A204.1 (cell line): ENCODE measurements at regions not wholly inside any gene's neighbourhood (a gene's known extent, or its start where the extent isn't known, plus 50 kb on each side); places are given as distances from the start of the nearest gene placed in this dataset.
"Not testable (repeated sequence)": the region's sequence is repeated elsewhere in the genome, so short reads cannot be mapped to it uniquely, and the experiment has no call there.

Source experiments
- FAIRE-seq: peaks from 2 replicates; lab custom pipeline; 2012; peaks lifted over from hg19 to GRCh38; lab: Jason Lieb, UNC

- no peak for FAIRE-seq
These were observed 2455.2 kb downstream of the PCDH9 start for GRCh38 chr13:64774915-64775314.

DNA sequence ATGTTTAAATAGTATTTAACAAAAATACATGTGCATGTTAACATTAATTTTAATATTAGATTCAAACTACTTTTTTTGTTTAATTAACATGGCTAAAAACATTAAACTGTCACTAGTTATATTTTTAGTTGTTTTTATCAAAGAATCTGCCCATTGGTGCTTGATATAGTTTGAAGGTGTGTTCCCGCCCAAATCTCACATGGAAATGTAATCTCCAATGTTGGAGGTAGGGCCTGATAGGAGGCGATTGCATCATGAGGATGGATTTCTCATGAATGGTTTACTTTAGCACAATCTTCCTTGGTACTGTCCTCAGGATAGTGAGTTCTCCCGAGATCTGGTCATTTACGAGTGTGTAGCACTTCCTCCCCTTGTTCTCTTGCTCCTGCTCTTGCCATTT, 2459.4 kb downstream of the PCDH9 start:
- FAIRE-seq, result no peak

DNA sequence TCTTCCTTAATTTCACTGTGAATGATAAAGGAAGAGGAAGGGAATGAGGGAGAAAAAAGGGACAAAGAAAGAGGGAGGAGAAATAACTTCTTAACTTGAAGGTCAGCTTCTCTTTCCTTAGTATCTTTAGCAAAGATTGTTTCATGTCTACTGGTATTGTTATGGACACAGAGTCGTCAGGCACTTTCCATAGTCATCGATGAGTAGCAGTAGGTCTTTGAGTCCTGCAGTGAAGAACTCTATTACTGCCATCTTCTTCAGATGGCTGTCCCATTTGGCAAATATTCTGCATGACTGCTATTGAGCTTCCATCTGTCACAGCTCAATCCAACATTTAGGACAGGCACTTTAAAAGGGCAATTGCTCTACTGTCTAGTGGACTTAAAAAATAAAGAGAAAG, 2463.1 kb downstream of the PCDH9 start:
- FAIRE-seq, result no peak

DNA sequence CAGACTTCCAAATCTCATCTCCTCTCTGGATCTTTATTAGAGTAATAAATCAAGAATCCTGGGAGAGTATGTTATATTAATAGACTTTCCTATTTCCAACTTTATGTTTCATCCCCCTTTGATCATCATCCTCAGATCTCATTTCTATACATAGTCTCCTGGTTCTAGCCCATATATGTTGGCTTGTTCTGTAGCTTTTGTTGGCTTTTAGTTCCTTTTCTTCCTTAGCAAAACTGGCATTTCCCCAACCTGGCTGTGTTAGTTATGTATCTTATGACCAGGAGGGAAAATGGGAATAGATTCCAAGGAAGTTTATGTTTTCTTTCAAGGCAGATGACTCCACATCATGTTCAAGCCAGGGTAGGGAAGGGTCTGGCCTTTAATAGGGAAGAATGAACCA, 2464.5 kb downstream of the PCDH9 start:
- no peak for FAIRE-seq

- no peak for FAIRE-seq
These were observed 2471.5 kb downstream of the PCDH9 start for GRCh38 chr13:64758521-64759244.

GRCh38 chr13:64756621-64757020, 2473.5 kb downstream of the PCDH9 start:
- FAIRE-seq, result no peak

DNA sequence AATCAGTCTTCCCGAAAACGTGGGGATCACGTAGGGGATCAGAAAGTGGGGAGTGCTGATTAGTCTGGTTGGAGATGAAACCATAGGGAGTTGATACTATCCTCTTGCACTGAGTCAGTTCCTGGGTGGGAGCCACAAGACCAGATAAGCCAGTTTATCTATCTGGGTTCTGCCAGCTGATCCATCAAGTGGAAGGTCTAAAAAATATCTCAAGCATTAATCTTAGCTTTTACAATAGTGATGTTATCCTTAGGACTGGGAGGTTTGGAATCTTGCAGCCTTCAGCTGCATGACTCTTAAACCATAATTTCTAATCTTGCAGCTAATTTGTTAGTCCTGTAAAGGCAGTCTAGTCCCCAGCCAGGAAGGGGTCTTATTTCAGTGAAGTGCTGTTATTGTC, 2474.2 kb downstream of the PCDH9 start:
- FAIRE-seq, result no peak

DNA sequence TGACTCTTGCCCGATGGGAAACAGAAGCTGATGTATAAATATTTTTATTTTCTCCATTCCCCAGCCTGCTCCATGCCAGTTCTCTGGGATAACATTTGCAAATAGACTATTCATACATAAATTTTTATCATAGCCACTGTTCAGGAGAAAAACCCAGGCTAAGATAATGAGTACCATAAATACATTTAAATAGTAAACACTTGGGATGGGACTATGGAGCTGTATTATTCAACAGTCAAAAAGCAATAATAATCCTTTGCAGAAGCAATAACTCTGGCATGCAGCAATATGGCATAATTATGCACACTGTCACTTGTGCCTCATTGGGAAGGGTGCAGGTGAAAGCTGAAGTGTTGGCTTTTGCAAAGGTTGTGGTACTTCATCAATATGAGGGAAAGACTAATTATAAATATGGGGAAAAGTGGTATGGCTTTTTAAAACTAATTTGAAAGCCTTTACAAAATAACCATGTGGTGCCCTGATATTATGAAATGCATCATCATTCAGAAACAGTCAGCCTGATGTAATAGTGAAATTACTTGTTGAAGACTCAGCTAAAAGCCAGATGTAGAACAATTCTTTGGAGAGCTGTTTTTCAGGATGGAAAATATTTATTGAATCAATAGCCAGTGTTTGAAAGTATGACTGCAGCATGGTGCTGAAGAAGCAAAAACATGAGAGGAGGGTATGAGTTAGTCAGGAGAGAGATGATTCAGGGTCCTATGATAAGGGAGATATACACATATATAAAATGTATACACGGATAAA, 2476.7 kb downstream of the PCDH9 start:
- no peak for FAIRE-seq

- no peak for FAIRE-seq
These were observed 2480.8 kb downstream of the PCDH9 start for GRCh38 chr13:64749301-64749700.

GRCh38 chr13:64746845-64747244, 2483.3 kb downstream of the PCDH9 start:
- FAIRE-seq, result no peak

GRCh38 chr13:64740493-64740892, 2489.6 kb downstream of the PCDH9 start:
- FAIRE-seq, result no peak

- FAIRE-seq, result no peak
These were observed 2504.6 kb downstream of the PCDH9 start for GRCh38 chr13:64725492-64725891.

DNA sequence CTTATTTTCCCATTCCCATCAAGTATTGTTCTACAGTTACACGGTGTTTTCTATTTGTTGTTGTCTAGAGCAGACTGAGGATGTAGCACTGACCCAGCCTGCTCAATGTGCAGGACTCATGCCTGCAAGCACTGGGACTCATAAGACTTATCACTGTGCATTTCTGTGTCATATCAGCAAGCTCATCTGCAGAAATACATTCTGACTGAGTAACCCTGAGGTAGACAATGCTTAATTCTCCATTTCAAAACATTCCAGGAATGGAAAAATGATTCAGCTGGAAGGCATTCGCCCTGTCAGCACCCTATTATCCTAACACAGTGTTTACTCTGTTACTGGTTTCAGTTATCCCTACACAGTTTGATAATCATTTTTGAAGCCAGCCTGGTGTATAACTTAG, 2506.4 kb downstream of the PCDH9 start:
- no peak for FAIRE-seq

GRCh38 chr13:64718116-64718515, 2512.0 kb downstream of the PCDH9 start:
- no peak for FAIRE-seq

DNA sequence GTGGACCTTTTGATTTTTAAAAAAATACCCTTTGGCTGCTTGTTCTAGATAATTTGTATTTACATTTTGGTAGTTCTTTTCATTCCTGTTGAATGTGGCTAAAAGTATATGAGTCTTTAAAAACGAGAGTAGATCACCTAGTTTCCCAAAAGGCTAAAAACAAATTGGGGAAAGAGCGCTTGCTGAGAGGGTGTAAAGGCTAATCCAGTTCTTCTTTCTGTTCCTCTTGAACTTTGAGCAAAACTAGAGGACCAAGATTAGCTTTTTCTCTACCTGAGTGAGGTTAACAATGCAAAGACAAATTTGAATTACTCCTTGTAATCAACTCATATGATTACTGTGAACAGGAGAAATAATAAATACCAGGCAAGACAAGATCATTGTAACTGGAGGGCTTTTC, 2513.2 kb downstream of the PCDH9 start:
- no peak for FAIRE-seq

DNA sequence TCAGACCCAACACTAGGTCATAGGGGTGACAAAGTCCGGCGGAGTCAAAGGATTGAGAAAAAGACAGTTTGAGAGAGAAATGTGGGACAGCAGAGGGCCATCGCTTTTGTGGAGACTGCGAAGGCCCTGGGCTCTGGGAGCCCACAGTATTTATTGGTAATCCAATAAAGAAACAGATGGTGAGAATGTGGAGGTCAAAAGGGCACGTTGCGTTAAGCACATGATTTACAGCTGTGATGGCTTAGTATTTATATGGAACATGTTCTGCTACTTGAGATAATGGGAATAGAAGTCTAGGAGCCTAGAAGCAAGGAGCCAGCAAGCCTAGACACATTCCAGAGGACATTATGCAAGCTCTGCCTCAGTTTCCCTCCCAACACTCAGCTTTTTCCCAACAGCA, 2521.1 kb downstream of the PCDH9 start:
- FAIRE-seq, result no peak

GRCh38 chr13:64704121-64704649, 2526.0 kb downstream of the PCDH9 start:
- no peak for FAIRE-seq

GRCh38 chr13:64697226-64697625, 2532.9 kb downstream of the PCDH9 start:
- FAIRE-seq, result no peak

- FAIRE-seq, result no peak
These were observed 2541.1 kb downstream of the PCDH9 start for GRCh38 chr13:64688893-64689677.

DNA sequence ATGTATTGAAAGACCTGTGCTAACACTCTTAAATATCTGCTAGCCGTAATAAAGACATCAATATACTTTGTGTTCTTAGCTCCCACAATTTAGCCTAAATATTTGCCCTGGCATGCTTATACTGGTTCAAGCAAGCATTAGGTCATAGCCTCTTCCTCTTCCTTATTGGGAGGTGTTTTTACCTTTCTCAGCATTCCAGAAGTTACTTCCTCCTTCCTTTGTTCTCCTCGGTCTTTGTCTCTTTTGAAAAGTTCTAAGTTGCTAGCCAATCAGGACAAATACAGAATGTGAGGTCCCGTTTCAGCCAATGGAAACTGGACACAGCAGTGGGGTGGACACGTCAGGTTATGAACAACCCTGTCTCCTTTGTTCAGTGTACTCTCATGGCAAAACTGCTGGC, 2543.6 kb downstream of the PCDH9 start:
- not testable (repeated sequence) for FAIRE-seq

GRCh38 chr13:64684685-64685431, 2545.3 kb downstream of the PCDH9 start:
- no peak for FAIRE-seq

GRCh38 chr13:64684108-64684507, 2546.0 kb downstream of the PCDH9 start:
- no peak for FAIRE-seq
